Neural cell (in vitro differentiated cells): ENCODE measurements at regions not wholly inside any gene's neighbourhood (a gene's known extent, or its start where the extent isn't known, plus 50 kb on each side); places are given as distances from the start of the nearest gene placed in this dataset.
"Not testable (repeated sequence)": the region's sequence is repeated elsewhere in the genome, so short reads cannot be mapped to it uniquely, and the experiment has no call there.

Experiments used
- H2AFZ ChIP-seq: fragments of 200-600, 300-800 bp; sonication (generic), shearing (Covaris generic); 2 replicates; pipeline ENCODE4 v1.6.0; 2014; ENCODE audit warnings: low read depth, mild to moderate bottlenecking, antibody characterized with exemption, low read length, moderate library complexity
- H3F3A ChIP-seq: fragments of 200-600 bp; shearing (Covaris generic); 2 replicates; pipeline ENCODE4 v1.6.1; 2016; ENCODE audit warnings: mild to moderate bottlenecking, moderate library complexity, mixed read lengths, antibody characterized with exemption, low read length; ENCODE audit not compliant: insufficient read depth, poor library complexity, severe bottlenecking
- H3K27ac ChIP-seq: fragments of 200-600, 300-800 bp; sonication (generic), shearing (Covaris generic); 2 replicates; pipeline ENCODE4 v1.5.1; 2014; ENCODE audit warnings: mild to moderate bottlenecking, low read length, moderate library complexity
- H3K27me3 ChIP-seq: fragments of 300-800, 200-600 bp; sonication (generic), shearing (Covaris generic); 2 replicates; pipeline ENCODE4 v1.6.0; 2014; ENCODE audit warnings: mild to moderate bottlenecking, low read depth, low read length, moderate library complexity; ENCODE audit not compliant: insufficient read depth
- H3K36me3 ChIP-seq: fragments of 300-800, 200-600 bp; sonication (generic), shearing (Covaris generic); 2 replicates; pipeline ENCODE4 v1.5.1; 2014; ENCODE audit warnings: mild to moderate bottlenecking, antibody characterized with exemption, low read length, moderate library complexity; ENCODE audit not compliant: insufficient read depth
- H3K4me2 ChIP-seq: fragments of 300-800, 200-600 bp; sonication (generic), shearing (Covaris generic); 2 replicates; pipeline ENCODE4 v1.6.0; 2014; ENCODE audit warnings: mild to moderate bottlenecking, low read length
- H3K4me3 ChIP-seq: fragments of 300-800, 200-600 bp; sonication (generic), shearing (Covaris generic); 2 replicates; pipeline ENCODE4 v1.5.1; 2014; ENCODE audit warnings: mild to moderate bottlenecking, low read length, moderate library complexity
- H3K79me2 ChIP-seq: fragments of 200-600 bp; shearing (Covaris generic); replicated peaks from 2 replicates; pipeline ENCODE4 v1.6.0; 2014; ENCODE audit warnings: mild to moderate bottlenecking, low read length, moderate library complexity; ENCODE audit not compliant: insufficient read depth
- H3K9ac ChIP-seq: fragments of 300-800, 200-600 bp; sonication (generic), shearing (Covaris generic); 2 replicates; pipeline ENCODE4 v1.6.1; 2016; ENCODE audit warnings: mild to moderate bottlenecking, low read length, mixed read lengths
- H3K9me2 ChIP-seq: fragments of 200-600 bp; shearing (Covaris generic); 2 replicates; pipeline ENCODE4 v1.6.1; 2016; ENCODE audit warnings: mild to moderate bottlenecking, low read length, mixed read lengths; ENCODE audit not compliant: insufficient read depth
- H3K9me3 ChIP-seq: fragments of 200-600, 300-800 bp; sonication (generic), shearing (Covaris generic); 2 replicates; pipeline ENCODE4 v1.6.1; 2016; ENCODE audit warnings: mild to moderate bottlenecking, mixed run types, low read length, moderate library complexity, mixed read lengths
- H4K20me1 ChIP-seq: fragments of 200-600 bp; shearing (Covaris generic); 2 replicates; pipeline ENCODE4 v1.6.1; 2016; ENCODE audit warnings: mild to moderate bottlenecking, mixed run types; ENCODE audit not compliant: insufficient read depth
- CTCF ChIP-seq: fragments of 450-650 bp; IDR thresholded peaks from 2 replicates; pipeline ENCODE4 v1.5.1; 2014; ENCODE audit warnings: antibody characterized with exemption, mild to moderate bottlenecking, moderate library complexity; ENCODE audit not compliant: poor library complexity, severe bottlenecking
- EP300 ChIP-seq: fragments of 450-650 bp; conservative IDR thresholded peaks from 2 replicates; pipeline ENCODE4 v1.6.1; 2014; ENCODE audit warnings: antibody characterized with exemption, mild to moderate bottlenecking, moderate library complexity; ENCODE audit not compliant: poor library complexity, severe bottlenecking
- EZH2 ChIP-seq: fragments of 200-600, 300-800 bp; shearing (Covaris generic), sonication (generic); IDR thresholded peaks from 2 replicates; pipeline ENCODE4 v1.6.1; 2014; ENCODE audit warnings: antibody characterized with exemption, low read length, borderline replicate concordance, mild to moderate bottlenecking; ENCODE audit not compliant: insufficient read depth, poor library complexity, severe bottlenecking
- MXI1 ChIP-seq: fragments of 450-650 bp; conservative IDR thresholded peaks from 2 replicates; pipeline ENCODE4 v1.6.1; 2014; ENCODE audit warnings: antibody characterized with exemption, mild to moderate bottlenecking; ENCODE audit not compliant: poor library complexity, severe bottlenecking
- POLR2AphosphoS5 ChIP-seq: IDR thresholded peaks from 2 replicates; pipeline ENCODE4 v1.6.1; 2012
- RAD21 ChIP-seq: fragments of 450-650 bp; conservative IDR thresholded peaks from 2 replicates; pipeline ENCODE4 v1.6.1; 2014; ENCODE audit warnings: antibody characterized with exemption, mild to moderate bottlenecking, moderate library complexity
- REST ChIP-seq: IDR thresholded peaks from 2 replicates; pipeline ENCODE4 v1.6.1; 2012; ENCODE audit warnings: borderline replicate concordance
- SMC3 ChIP-seq: fragments of 450-650 bp; conservative IDR thresholded peaks from 2 replicates; pipeline ENCODE4 v1.6.1; 2014; ENCODE audit warnings: antibody characterized with exemption, mild to moderate bottlenecking, moderate library complexity; ENCODE audit not compliant: poor library complexity
- TAF1 ChIP-seq: IDR thresholded peaks from 2 replicates; pipeline ENCODE4 v1.6.1; 2012; ENCODE audit warnings: low read depth

- TF ChIP-seq CTCF (no peak), SMC3 (no peak)
Measured at GRCh38 chr19:28691683-28692082, 521.3 kb downstream of the UQCRFS1 start (continued).

- H3K9ac ChIP-seq, H3K79me2 ChIP-seq, H4K20me1 ChIP-seq, H2AFZ ChIP-seq, H3K9me3 ChIP-seq, H3K9me2 ChIP-seq, H3K27ac ChIP-seq, H3K27me3 ChIP-seq, H3K4me3 ChIP-seq, H3K36me3 ChIP-seq, H3K4me2 ChIP-seq, H3F3A ChIP-seq: not testable (repeated sequence)
Measured at GRCh38 chr19:28689464-28689863, 523.5 kb downstream of the UQCRFS1 start.

- H3K9ac ChIP-seq, result no peak overlapping the region
- no peaks in the 10 kb centered on the region for H3K79me2 ChIP-seq
- H3F3A ChIP-seq, result no peaks in the 10 kb centered on the region
- no peak overlapping the region for H3K4me3 ChIP-seq
- no peak overlapping the region for H3K4me2 ChIP-seq
- no peaks in the 10 kb centered on the region for H3K27me3 ChIP-seq
- no peaks in the 10 kb centered on the region for H4K20me1 ChIP-seq
- H3K27ac ChIP-seq, result no peak overlapping the region
- H3K9me2 ChIP-seq, result no peaks in the 10 kb centered on the region
- TF ChIP-seq REST (no peak), RAD21 (no peak), MXI1 (no peak)
- H3K9me3 ChIP-seq, result no peaks in the 10 kb centered on the region
- no peak overlapping the region for H2AFZ ChIP-seq
- H3K36me3 ChIP-seq, result no peaks in the 10 kb centered on the region
Measured at GRCh38 chr19:28687296-28687695, 525.7 kb downstream of the UQCRFS1 start.

- Histone ChIP-seq H3K4me3 (no peak overlapping the region), H3K9me3 (no peaks in the 10 kb centered on the region)
- no peak for TF ChIP-seq MXI1
- no peak for TF ChIP-seq RAD21
- TF ChIP-seq TAF1, result no peak
- TF ChIP-seq CTCF, result no peak
- TF ChIP-seq EP300, result no peak
- TF ChIP-seq SMC3, result no peak
- TF ChIP-seq POLR2AphosphoS5, result no peak
- no peak for TF ChIP-seq EZH2
- no peak for TF ChIP-seq REST
Measured at GRCh38 chr19:28686756-28687155, 526.2 kb downstream of the UQCRFS1 start.

More at GRCh38 chr19:28686756-28687155, 526.2 kb downstream of the UQCRFS1 start:
- H3K36me3 ChIP-seq, result no peaks in the 10 kb centered on the region
- no peak overlapping the region for H3K9ac ChIP-seq
- no peaks in the 10 kb centered on the region for H3K9me2 ChIP-seq
- H3K79me2 ChIP-seq, result no peaks in the 10 kb centered on the region
- no peaks in the 10 kb centered on the region for H3K27me3 ChIP-seq
- no peak overlapping the region for H2AFZ ChIP-seq
- H3F3A ChIP-seq, result no peaks in the 10 kb centered on the region
- no peak overlapping the region for H3K4me2 ChIP-seq
- H4K20me1 ChIP-seq, result no peaks in the 10 kb centered on the region
- no peak overlapping the region for H3K27ac ChIP-seq
